ENCODE measurements at regions not wholly inside any gene's neighbourhood (a gene's known extent, or its start where the extent isn't known, plus 50 kb on each side); places are given as distances from the start of the nearest gene placed in this dataset.
A peak's percentile ranks its signal among the peaks of the same experiment; 100 is the strongest.

DNA sequence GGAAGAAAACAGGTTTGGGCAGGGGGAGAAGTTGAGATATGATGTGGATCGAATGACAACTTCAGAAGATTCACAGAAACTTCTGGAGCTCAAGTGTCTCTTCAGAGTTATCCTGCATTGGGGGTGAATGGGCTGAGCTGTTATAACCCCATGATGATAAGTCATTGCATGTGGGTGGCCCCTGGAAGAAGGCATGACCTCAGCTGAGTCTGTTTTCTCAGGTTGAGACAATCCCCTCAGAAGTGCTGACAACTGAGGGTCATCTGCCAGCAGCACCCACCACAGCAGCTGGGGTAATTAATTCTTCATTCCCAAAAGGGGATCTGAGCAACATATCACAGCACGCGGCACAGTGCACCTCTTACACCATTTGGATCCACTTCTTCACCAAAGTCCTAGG is 138.6 kb upstream of the CAMK1G start:
- H3K4me3 ChIP-seq (ENCODE audit: low read depth, low read length) = no peak overlapping the region
- no peaks in the 10 kb centered on the region for H3K36me3 ChIP-seq (ENCODE audit: control insufficient read depth, insufficient read depth, low read length)
- TF ChIP-seq CTCF (IDR thresholded peaks at IDR 0.05; ENCODE audit: insufficient read depth, low read length, poor library complexity, severe bottlenecking) = no peak
- no peaks in the 10 kb centered on the region for H3K27me3 ChIP-seq (ENCODE audit: control insufficient read depth, insufficient read depth, low read length)
- no peak for DNase-seq (ENCODE audit: low read depth)

DNA sequence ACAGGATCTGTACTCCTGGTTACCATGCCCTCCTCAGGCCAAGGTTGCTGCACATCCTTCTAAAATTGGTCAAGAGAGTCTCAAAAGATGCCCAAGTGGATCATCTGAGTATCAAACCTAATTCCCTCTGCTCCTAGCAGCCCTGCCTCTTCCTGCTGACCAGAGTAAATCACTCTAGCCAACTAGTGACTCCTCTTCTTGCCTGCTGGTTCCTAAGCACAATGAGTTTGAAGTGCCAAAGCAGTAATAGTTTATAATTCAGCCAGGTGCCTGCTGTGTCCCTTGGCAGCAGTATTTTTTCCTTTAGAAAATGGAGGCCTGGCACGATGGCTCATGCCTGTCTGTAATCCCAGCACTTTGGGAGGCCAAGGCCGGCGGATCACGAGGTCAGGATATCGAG is 137.9 kb upstream of the CAMK1G start:
- Histone ChIP-seq H3K36me3 (ENCODE audit: control insufficient read depth, insufficient read depth, low read length) (no peaks in the 10 kb centered on the region), H3K27me3 (ENCODE audit: control insufficient read depth, insufficient read depth, low read length) (no peaks in the 10 kb centered on the region), H3K4me3 (ENCODE audit: low read depth, low read length) (no peak overlapping the region)
- no peak for TF ChIP-seq CTCF (IDR thresholded peaks at IDR 0.05; ENCODE audit: insufficient read depth, low read length, poor library complexity, severe bottlenecking)
- no peak for DNase-seq (ENCODE audit: low read depth)

- no peak for DNase-seq (ENCODE audit: low read depth)
- no peak for TF ChIP-seq CTCF (IDR thresholded peaks at IDR 0.05; ENCODE audit: insufficient read depth, low read length, poor library complexity, severe bottlenecking)
- Histone ChIP-seq H3K4me3 (ENCODE audit: low read depth, low read length) (no peak overlapping the region), H3K27me3 (ENCODE audit: control insufficient read depth, insufficient read depth, low read length) (no peaks in the 10 kb centered on the region), H3K36me3 (ENCODE audit: control insufficient read depth, insufficient read depth, low read length) (no peaks in the 10 kb centered on the region)
These were observed 137.2 kb upstream of the CAMK1G start for GRCh38 chr1:209446356-209446755.

DNA sequence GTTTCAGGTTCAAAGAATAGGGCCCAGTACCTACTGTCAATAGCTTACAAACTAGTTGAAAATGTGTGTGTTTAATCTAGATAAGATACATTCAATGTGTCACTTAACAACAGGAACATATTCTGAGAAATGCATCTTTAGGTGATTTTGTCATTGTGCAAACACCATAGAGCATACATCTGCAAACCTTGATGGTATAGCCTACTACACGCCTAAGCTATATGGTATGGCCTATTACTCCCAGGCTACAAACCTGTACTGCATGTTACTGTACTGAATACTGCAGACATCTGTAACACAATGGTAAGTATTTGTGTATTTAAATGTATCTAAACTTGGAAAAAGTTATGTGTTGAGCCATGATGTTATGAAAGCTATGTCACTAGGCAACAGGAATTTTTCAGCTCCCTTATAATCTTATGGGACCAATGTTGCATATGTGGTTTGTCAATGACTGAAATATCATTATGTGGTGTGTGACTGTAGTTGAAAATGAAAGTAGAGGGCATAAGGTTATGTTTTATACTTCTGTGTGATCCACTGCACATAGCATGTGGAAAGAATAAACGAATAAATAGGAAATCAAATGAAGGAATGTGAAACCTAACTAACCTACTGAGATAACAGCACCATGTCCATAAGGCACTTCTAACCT is 129.0 kb upstream of the CAMK1G start:
- DNase-seq (ENCODE audit: low read depth) = no peak
- no peak for TF ChIP-seq CTCF (IDR thresholded peaks at IDR 0.05; ENCODE audit: insufficient read depth, low read length, poor library complexity, severe bottlenecking)
- Histone ChIP-seq H3K27me3 (ENCODE audit: control insufficient read depth, insufficient read depth, low read length) (no peaks in the 10 kb centered on the region), H3K36me3 (ENCODE audit: control insufficient read depth, insufficient read depth, low read length) (no peaks in the 10 kb centered on the region), H3K4me3 (ENCODE audit: low read depth, low read length) (no peak overlapping the region)

- no peaks in the 10 kb centered on the region for H3K36me3 ChIP-seq (ENCODE audit: control insufficient read depth, insufficient read depth, low read length)
- peak; percentile 48 for DNase-seq (ENCODE audit: low read depth)
- H3K4me3 ChIP-seq (ENCODE audit: low read depth, low read length) = no peak overlapping the region
- no peaks in the 10 kb centered on the region for H3K27me3 ChIP-seq (ENCODE audit: control insufficient read depth, insufficient read depth, low read length)
- no peak for TF ChIP-seq CTCF (IDR thresholded peaks at IDR 0.05; ENCODE audit: insufficient read depth, low read length, poor library complexity, severe bottlenecking)
These were observed 128.4 kb upstream of the CAMK1G start for GRCh38 chr1:209455145-209455544.

GRCh38 chr1:209455661-209456358 is 127.7 kb upstream of the CAMK1G start:
- Histone ChIP-seq H3K36me3 (ENCODE audit: control insufficient read depth, insufficient read depth, low read length) (no peaks in the 10 kb centered on the region), H3K4me3 (ENCODE audit: low read depth, low read length) (no peak overlapping the region), H3K27me3 (ENCODE audit: control insufficient read depth, insufficient read depth, low read length) (no peaks in the 10 kb centered on the region)
- TF ChIP-seq CTCF (IDR thresholded peaks at IDR 0.05; ENCODE audit: insufficient read depth, low read length, poor library complexity, severe bottlenecking) = no peak
- DNase-seq (ENCODE audit: low read depth) = no peak
